ENCODE measurements at regions not wholly inside any gene's neighbourhood (a gene's known extent, or its start where the extent isn't known, plus 50 kb on each side); places are given as distances from the start of the nearest gene placed in this dataset.
"Not testable (repeated sequence)": the region's sequence is repeated elsewhere in the genome, so short reads cannot be mapped to it uniquely, and the experiment has no call there.

- DNase-seq: no peak
- no peak overlapping the region for H3K4me3 ChIP-seq
- H3K27ac ChIP-seq: no peak overlapping the region
- H3K27me3 ChIP-seq: no peaks in the 10 kb centered on the region
- H3K36me3 ChIP-seq: no peaks in the 10 kb centered on the region
- no peaks in the 10 kb centered on the region for H3K9me3 ChIP-seq
- H3K4me1 ChIP-seq (ENCODE audit: insufficient read depth): no peaks in the 10 kb centered on the region
- intact Hi-C loops (cut with DNase I): no loop called here
- WGBS, 3 donors: 76 to 87% (median 77%) methylated on average over 4 of the region's 4 CpGs
- TF ChIP-seq, protein P1, sequence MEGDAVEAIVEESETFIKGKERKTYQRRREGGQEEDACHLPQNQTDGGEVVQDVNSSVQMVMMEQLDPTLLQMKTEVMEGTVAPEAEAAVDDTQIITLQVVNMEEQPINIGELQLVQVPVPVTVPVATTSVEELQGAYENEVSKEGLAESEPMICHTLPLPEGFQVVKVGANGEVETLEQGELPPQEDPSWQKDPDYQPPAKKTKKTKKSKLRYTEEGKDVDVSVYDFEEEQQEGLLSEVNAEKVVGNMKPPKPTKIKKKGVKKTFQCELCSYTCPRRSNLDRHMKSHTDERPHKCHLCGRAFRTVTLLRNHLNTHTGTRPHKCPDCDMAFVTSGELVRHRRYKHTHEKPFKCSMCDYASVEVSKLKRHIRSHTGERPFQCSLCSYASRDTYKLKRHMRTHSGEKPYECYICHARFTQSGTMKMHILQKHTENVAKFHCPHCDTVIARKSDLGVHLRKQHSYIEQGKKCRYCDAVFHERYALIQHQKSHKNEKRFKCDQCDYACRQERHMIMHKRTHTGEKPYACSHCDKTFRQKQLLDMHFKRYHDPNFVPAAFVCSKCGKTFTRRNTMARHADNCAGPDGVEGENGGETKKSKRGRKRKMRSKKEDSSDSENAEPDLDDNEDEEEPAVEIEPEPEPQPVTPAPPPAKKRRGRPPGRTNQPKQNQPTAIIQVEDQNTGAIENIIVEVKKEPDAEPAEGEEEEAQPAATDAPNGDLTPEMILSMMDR (IDR thresholded peaks at IDR 0.05): no peak
- TF ChIP-seq POLR2A (IDR thresholded peaks at IDR 0.05): no peak
- TF ChIP-seq EP300 (IDR thresholded peaks at IDR 0.05): no peak
Observed at GRCh38 chr22:33124471-33124870, 66.3 kb upstream of the SYN3 start.

- H3K4me3 ChIP-seq; intact Hi-C loops (cut with DNase I); DNase-seq; H3K36me3 ChIP-seq; H3K27ac ChIP-seq; H3K27me3 ChIP-seq; H3K4me1 ChIP-seq (ENCODE audit: insufficient read depth); H3K9me3 ChIP-seq: not testable (repeated sequence)
- 89 to 95% (median 89%) methylated on average over 5 of the region's 5 CpGs for WGBS, 3 donors
Observed at GRCh38 chr22:33122439-33122838, 64.3 kb upstream of the SYN3 start.

DNA sequence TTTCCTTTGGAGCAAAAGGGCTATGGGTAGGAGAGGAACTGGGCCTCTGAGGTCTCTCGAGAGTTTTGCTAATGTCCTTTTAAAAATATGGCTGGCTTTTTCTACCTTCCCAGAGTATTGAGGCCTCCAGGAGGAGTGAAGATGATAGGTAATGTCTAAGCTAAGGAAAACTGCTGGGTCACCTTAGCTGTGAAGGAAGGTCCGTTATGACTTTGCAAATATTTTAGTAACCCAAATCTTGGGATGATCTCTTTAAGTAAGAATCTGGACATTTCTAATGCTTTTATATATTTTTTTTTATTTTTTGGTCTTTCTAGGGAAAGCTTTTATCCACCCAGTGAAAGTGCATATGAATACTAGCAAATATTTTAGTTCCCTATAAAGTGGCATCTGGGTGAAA, 60.9 kb upstream of the SYN3 start:
- 75 to 79% (median 79%) methylated on average over 2 of the region's 2 CpGs for WGBS, 3 donors
- TF ChIP-seq, protein P1 (IDR thresholded peaks at IDR 0.05): no peak
- TF ChIP-seq POLR2A (IDR thresholded peaks at IDR 0.05): no peak
- no peak for TF ChIP-seq EP300 (IDR thresholded peaks at IDR 0.05)
- Histone ChIP-seq H3K27me3 (no peaks in the 10 kb centered on the region), H3K27ac (no peak overlapping the region), H3K9me3 (no peaks in the 10 kb centered on the region), H3K36me3 (no peaks in the 10 kb centered on the region), H3K4me1 (ENCODE audit: insufficient read depth) (no peaks in the 10 kb centered on the region), H3K4me3 (no peak overlapping the region)
- DNase-seq: no peak
- intact Hi-C loops (cut with DNase I): no loop called here

GRCh38 chr22:33117821-33118220, 59.6 kb upstream of the SYN3 start:
- TF ChIP-seq POLR2A (IDR thresholded peaks at IDR 0.05) (no peak), EP300 (IDR thresholded peaks at IDR 0.05) (no peak)
- TF ChIP-seq, protein P1 (IDR thresholded peaks at IDR 0.05): no peak
- DNase-seq: no peak
- H3K4me3 ChIP-seq: no peak overlapping the region
- H3K36me3 ChIP-seq: no peaks in the 10 kb centered on the region
- H3K4me1 ChIP-seq (ENCODE audit: insufficient read depth): no peaks in the 10 kb centered on the region
- H3K27me3 ChIP-seq: no peaks in the 10 kb centered on the region
- H3K27ac ChIP-seq: no peak overlapping the region
- intact Hi-C loops (cut with DNase I): no loop called here
- H3K9me3 ChIP-seq: no peaks in the 10 kb centered on the region

GRCh38 chr22:33116841-33117547, 58.8 kb upstream of the SYN3 start:
- no peaks in the 10 kb centered on the region for H3K4me1 ChIP-seq (ENCODE audit: insufficient read depth)
- no peak for TF ChIP-seq POLR2A (IDR thresholded peaks at IDR 0.05)
- no peak for TF ChIP-seq EP300 (IDR thresholded peaks at IDR 0.05)
- TF ChIP-seq, protein P1 (IDR thresholded peaks at IDR 0.05): no peak
- H3K27me3 ChIP-seq: no peaks in the 10 kb centered on the region
- H3K27ac ChIP-seq: no peak overlapping the region
- no peaks in the 10 kb centered on the region for H3K9me3 ChIP-seq
- no peaks in the 10 kb centered on the region for H3K36me3 ChIP-seq
- no peak overlapping the region for H3K4me3 ChIP-seq
- no peak for DNase-seq
- intact Hi-C loops (cut with DNase I): no loop called here
- WGBS, 3 donors: 43 to 56% (median 47%) methylated on average over 2 of the region's 2 CpGs

All from ovary (tissue), 7 donors.